ENCODE measurements at regions not wholly inside any gene's neighbourhood (a gene's known extent, or its start where the extent isn't known, plus 50 kb on each side); places are given as distances from the start of the nearest gene placed in this dataset.

GRCh38 chr2:125684256-125684655 is 971.7 kb upstream of the GYPC start:
- Histone ChIP-seq H3K4me2 (ENCODE audit: low read length, poor library complexity, severe bottlenecking) (no peak overlapping the region), H3K9me3 (ENCODE audit: control insufficient read depth, low read length) (peaks cover 5% of the 10 kb centered on the region), H3K27me3 (ENCODE audit: control insufficient read depth in 1 of 2, insufficient read depth in 1 of 2, low read length in 2 of 2) (no peaks in the 10 kb centered on the region), H3K14ac (ENCODE audit: low read length in 2 of 2) (no peak overlapping the region), H2BK12ac (ENCODE audit: low read length in 2 of 2) (no peak overlapping the region), H3K18ac (ENCODE audit: low read depth in 1 of 2, low read length in 2 of 2) (no peak overlapping the region), H2AFZ (ENCODE audit: low read depth, low read length) (no peak overlapping the region), H3K4me1 (ENCODE audit: control insufficient read depth, insufficient read depth, low read depth, low read length) (no peaks in the 10 kb centered on the region), H3K4me3 (ENCODE audit: insufficient read depth in 1 of 2, low read depth in 1 of 2, low read length in 2 of 2) (no peak overlapping the region), H3K79me1 (replicated peaks; ENCODE audit: low read length, poor library complexity, severe bottlenecking) (no peaks in the 10 kb centered on the region), H3K9ac (ENCODE audit: low read length) (no peak overlapping the region), H4K8ac (ENCODE audit: low read length) (no peak overlapping the region), H2BK5ac (ENCODE audit: low read depth, low read length, poor library complexity, severe bottlenecking) (no peak overlapping the region), H3K4ac (ENCODE audit: low read depth in 1 of 2, low read length in 2 of 2) (no peak overlapping the region), H4K91ac (ENCODE audit: low read length) (no peak overlapping the region), H2BK15ac (ENCODE audit: low read depth, poor library complexity, severe bottlenecking) (no peak overlapping the region), H2AK5ac (ENCODE audit: low read length, severe bottlenecking) (no peak overlapping the region), H3K27ac (ENCODE audit: low read length, poor library complexity, severe bottlenecking) (no peak overlapping the region), H3K23ac (ENCODE audit: low read length in 2 of 2) (no peak overlapping the region), H3K36me3 (ENCODE audit: control insufficient read depth in 1 of 2, insufficient read depth in 2 of 2, low read depth in 1 of 2, low read length in 2 of 2) (no peaks in the 10 kb centered on the region), H2BK120ac (ENCODE audit: low read depth, low read length) (no peak overlapping the region)
- WGBS: 90% methylated on average over 2 of the region's 2 CpGs
- no peak for DNase-seq

- H3K79me1 ChIP-seq (replicated peaks; ENCODE audit: low read length, poor library complexity, severe bottlenecking): no peaks in the 10 kb centered on the region
- no peak overlapping the region for H2BK5ac ChIP-seq (ENCODE audit: low read depth, low read length, poor library complexity, severe bottlenecking)
- DNase-seq: no peak
- no peak overlapping the region for H4K91ac ChIP-seq (ENCODE audit: low read length)
- H3K4me3 ChIP-seq (ENCODE audit: insufficient read depth in 1 of 2, low read depth in 1 of 2, low read length in 2 of 2): no peak overlapping the region
- H3K27ac ChIP-seq (ENCODE audit: low read length, poor library complexity, severe bottlenecking): no peak overlapping the region
- no peak overlapping the region for H4K8ac ChIP-seq (ENCODE audit: low read length)
- no peak overlapping the region for H2BK15ac ChIP-seq (ENCODE audit: low read depth, poor library complexity, severe bottlenecking)
- no peak overlapping the region for H3K23ac ChIP-seq (ENCODE audit: low read length in 2 of 2)
- no peaks in the 10 kb centered on the region for H3K27me3 ChIP-seq (ENCODE audit: control insufficient read depth in 1 of 2, insufficient read depth in 1 of 2, low read length in 2 of 2)
- no peak overlapping the region for H3K9ac ChIP-seq (ENCODE audit: low read length)
- H3K4me2 ChIP-seq (ENCODE audit: low read length, poor library complexity, severe bottlenecking): no peak overlapping the region
- no peak overlapping the region for H3K4ac ChIP-seq (ENCODE audit: low read depth in 1 of 2, low read length in 2 of 2)
- no peak overlapping the region for H3K14ac ChIP-seq (ENCODE audit: low read length in 2 of 2)
- H3K18ac ChIP-seq (ENCODE audit: low read depth in 1 of 2, low read length in 2 of 2): no peak overlapping the region
- WGBS: 52% methylated on average over 2 of the region's 2 CpGs
- H2BK12ac ChIP-seq (ENCODE audit: low read length in 2 of 2): no peak overlapping the region
- peaks cover 5% of the 10 kb centered on the region for H3K9me3 ChIP-seq (ENCODE audit: control insufficient read depth, low read length)
- no peak overlapping the region for H2AFZ ChIP-seq (ENCODE audit: low read depth, low read length)
- H2BK120ac ChIP-seq (ENCODE audit: low read depth, low read length): no peak overlapping the region
- no peaks in the 10 kb centered on the region for H3K4me1 ChIP-seq (ENCODE audit: control insufficient read depth, insufficient read depth, low read depth, low read length)
- no peaks in the 10 kb centered on the region for H3K36me3 ChIP-seq (ENCODE audit: control insufficient read depth in 1 of 2, insufficient read depth in 2 of 2, low read depth in 1 of 2, low read length in 2 of 2)
- no peak overlapping the region for H2AK5ac ChIP-seq (ENCODE audit: low read length, severe bottlenecking)
These were observed 971.0 kb upstream of the GYPC start for GRCh38 chr2:125684932-125685331.

- no peaks in the 10 kb centered on the region for H3K4me1 ChIP-seq (ENCODE audit: control insufficient read depth, insufficient read depth, low read depth, low read length)
- no peak overlapping the region for H3K14ac ChIP-seq (ENCODE audit: low read length in 2 of 2)
- no peak overlapping the region for H4K91ac ChIP-seq (ENCODE audit: low read length)
- H2AFZ ChIP-seq (ENCODE audit: low read depth, low read length): no peak overlapping the region
- H2BK5ac ChIP-seq (ENCODE audit: low read depth, low read length, poor library complexity, severe bottlenecking): no peak overlapping the region
- H3K79me1 ChIP-seq (replicated peaks; ENCODE audit: low read length, poor library complexity, severe bottlenecking): no peaks in the 10 kb centered on the region
- no CpG with 5 or more reads among the region's 2 CpGs for WGBS
- H3K9ac ChIP-seq (ENCODE audit: low read length): no peak overlapping the region
- H2AK5ac ChIP-seq (ENCODE audit: low read length, severe bottlenecking): no peak overlapping the region
- no peak overlapping the region for H2BK15ac ChIP-seq (ENCODE audit: low read depth, poor library complexity, severe bottlenecking)
- H3K36me3 ChIP-seq (ENCODE audit: control insufficient read depth in 1 of 2, insufficient read depth in 2 of 2, low read depth in 1 of 2, low read length in 2 of 2): no peaks in the 10 kb centered on the region
- H3K4ac ChIP-seq (ENCODE audit: low read depth in 1 of 2, low read length in 2 of 2): no peak overlapping the region
- H4K8ac ChIP-seq (ENCODE audit: low read length): no peak overlapping the region
- no peaks in the 10 kb centered on the region for H3K9me3 ChIP-seq (ENCODE audit: control insufficient read depth, low read length)
- H3K4me2 ChIP-seq (ENCODE audit: low read length, poor library complexity, severe bottlenecking): no peak overlapping the region
- no peak overlapping the region for H3K23ac ChIP-seq (ENCODE audit: low read length in 2 of 2)
- H3K4me3 ChIP-seq (ENCODE audit: insufficient read depth in 1 of 2, low read depth in 1 of 2, low read length in 2 of 2): no peak overlapping the region
- no peak overlapping the region for H2BK120ac ChIP-seq (ENCODE audit: low read depth, low read length)
- no peak overlapping the region for H3K27ac ChIP-seq (ENCODE audit: low read length, poor library complexity, severe bottlenecking)
- H3K18ac ChIP-seq (ENCODE audit: low read depth in 1 of 2, low read length in 2 of 2): no peak overlapping the region
- no peak overlapping the region for H2BK12ac ChIP-seq (ENCODE audit: low read length in 2 of 2)
- H3K27me3 ChIP-seq (ENCODE audit: control insufficient read depth in 1 of 2, insufficient read depth in 1 of 2, low read length in 2 of 2): no peaks in the 10 kb centered on the region
- peak; percentile 73 for DNase-seq
These were observed 959.4 kb upstream of the GYPC start for GRCh38 chr2:125696560-125696959.

DNA sequence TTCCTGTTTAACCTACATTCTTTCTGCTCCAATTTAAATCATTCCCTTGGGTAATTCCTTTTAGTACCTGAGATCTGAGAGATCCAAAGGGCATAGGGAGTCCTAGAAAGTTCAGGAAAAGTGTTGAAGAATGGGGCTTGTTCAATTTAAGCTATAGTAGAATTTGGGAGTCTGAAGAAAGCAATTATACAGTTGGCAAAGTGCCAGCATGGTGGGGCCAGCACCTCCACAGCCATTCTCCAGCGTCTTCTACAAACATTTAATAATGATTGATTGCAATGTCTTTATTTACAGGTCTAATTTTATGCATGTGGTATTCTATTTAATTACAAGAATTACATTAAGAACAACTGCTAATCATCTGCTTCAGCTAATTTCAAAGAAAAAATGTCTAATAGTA is 957.7 kb upstream of the GYPC start:
- no peak overlapping the region for H2BK120ac ChIP-seq (ENCODE audit: low read depth, low read length)

More for the DNA sequence above, 957.7 kb upstream of the GYPC start:
- Histone ChIP-seq H3K23ac (ENCODE audit: low read length in 2 of 2) (no peak overlapping the region), H2AK5ac (ENCODE audit: low read length, severe bottlenecking) (no peak overlapping the region), H3K9me3 (ENCODE audit: control insufficient read depth, low read length) (no peaks in the 10 kb centered on the region), H2AFZ (ENCODE audit: low read depth, low read length) (no peak overlapping the region), H4K91ac (ENCODE audit: low read length) (no peak overlapping the region), H2BK5ac (ENCODE audit: low read depth, low read length, poor library complexity, severe bottlenecking) (no peak overlapping the region), H3K9ac (ENCODE audit: low read length) (no peak overlapping the region), H3K18ac (ENCODE audit: low read depth in 1 of 2, low read length in 2 of 2) (no peak overlapping the region), H2BK12ac (ENCODE audit: low read length in 2 of 2) (no peak overlapping the region), H3K14ac (ENCODE audit: low read length in 2 of 2) (no peak overlapping the region), H4K8ac (ENCODE audit: low read length) (no peak overlapping the region), H3K4ac (ENCODE audit: low read depth in 1 of 2, low read length in 2 of 2) (no peak overlapping the region), H3K79me1 (replicated peaks; ENCODE audit: low read length, poor library complexity, severe bottlenecking) (no peaks in the 10 kb centered on the region), H3K4me3 (ENCODE audit: insufficient read depth in 1 of 2, low read depth in 1 of 2, low read length in 2 of 2) (no peak overlapping the region), H2BK15ac (ENCODE audit: low read depth, poor library complexity, severe bottlenecking) (no peak overlapping the region), H3K4me1 (ENCODE audit: control insufficient read depth, insufficient read depth, low read depth, low read length) (no peaks in the 10 kb centered on the region), H3K27ac (ENCODE audit: low read length, poor library complexity, severe bottlenecking) (no peak overlapping the region), H3K4me2 (ENCODE audit: low read length, poor library complexity, severe bottlenecking) (no peak overlapping the region), H3K36me3 (ENCODE audit: control insufficient read depth in 1 of 2, insufficient read depth in 2 of 2, low read depth in 1 of 2, low read length in 2 of 2) (no peaks in the 10 kb centered on the region), H3K27me3 (ENCODE audit: control insufficient read depth in 1 of 2, insufficient read depth in 1 of 2, low read length in 2 of 2) (no peaks in the 10 kb centered on the region)
- DNase-seq: no peak
- WGBS: no CpG with 5 or more reads among the region's 1 CpG
